GM18505 (cell line): ENCODE measurements at regions not wholly inside any gene's neighbourhood (a gene's known extent, or its start where the extent isn't known, plus 50 kb on each side); places are given as distances from the start of the nearest gene placed in this dataset.

ENCODE experiments used
- ATAC-seq: cut with Tn5 transposase; IDR thresholded peaks from one replicate; pipeline ENCODE4 v1.9.1; 2021; ENCODE audit not compliant: unreplicated experiment
- POLR2A ChIP-seq: IDR thresholded peaks from 4 replicates; pipeline ENCODE4 v1.6.1; 2011; ENCODE audit warnings: borderline replicate concordance; ENCODE audit not compliant: insufficient read depth, insufficient read length; ENCODE audit errors: extremely low read depth

DNA sequence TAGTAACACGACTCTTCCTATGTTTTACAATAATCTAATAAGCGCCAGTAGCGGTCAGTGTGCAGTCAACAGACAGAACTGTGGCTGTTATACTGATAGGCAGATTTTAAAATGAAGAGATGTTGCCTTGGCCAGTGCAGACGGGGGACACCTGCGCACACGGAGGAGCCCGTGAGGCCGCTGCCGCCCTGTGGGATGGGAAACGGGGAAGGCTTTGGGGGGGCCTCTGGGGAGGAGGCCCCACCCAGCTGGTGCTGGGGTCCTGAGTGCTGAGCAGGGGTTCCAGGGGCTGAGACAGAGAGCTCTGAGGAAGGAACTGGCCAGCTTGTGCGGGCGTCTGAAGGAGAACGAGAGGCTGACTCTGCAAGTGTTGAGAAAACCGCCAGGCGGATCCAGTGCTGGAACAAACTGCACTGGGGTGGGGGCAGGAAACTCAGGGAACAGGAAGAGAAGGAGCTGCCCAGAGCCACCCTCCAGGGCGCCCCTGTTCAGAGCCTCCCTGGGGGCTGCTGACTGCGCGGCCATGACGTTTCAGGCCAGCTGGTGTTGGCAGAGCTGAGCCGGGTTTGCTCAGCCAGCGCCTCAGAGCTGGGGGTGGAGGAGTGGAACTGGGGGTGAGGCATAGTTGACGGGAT is 426.4 kb downstream of the TCERG1L start:
- TF ChIP-seq POLR2A, result no peak
- no peak for ATAC-seq

DNA sequence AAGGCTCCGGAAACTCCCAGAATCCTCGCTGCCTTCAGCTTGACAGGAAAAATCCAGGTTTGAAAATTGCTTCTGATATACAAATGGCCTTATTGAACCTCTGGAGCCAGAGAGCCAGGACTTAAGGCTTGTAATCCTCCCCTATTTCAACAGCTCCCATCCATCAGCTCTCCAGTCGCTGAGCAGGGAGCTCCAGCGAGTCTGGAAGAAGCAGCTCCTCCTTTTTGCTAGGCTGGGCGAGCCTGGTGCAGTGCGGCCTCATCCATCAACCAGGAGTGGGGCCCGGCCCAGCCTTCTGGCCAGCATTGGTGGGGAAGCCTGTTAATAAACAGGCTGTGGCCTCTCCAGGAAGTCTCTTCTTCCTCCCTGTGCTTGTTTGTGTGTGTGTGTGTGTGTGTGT is 424.4 kb downstream of the TCERG1L start:
- ATAC-seq, result no peak
- TF ChIP-seq POLR2A, result no peak

DNA sequence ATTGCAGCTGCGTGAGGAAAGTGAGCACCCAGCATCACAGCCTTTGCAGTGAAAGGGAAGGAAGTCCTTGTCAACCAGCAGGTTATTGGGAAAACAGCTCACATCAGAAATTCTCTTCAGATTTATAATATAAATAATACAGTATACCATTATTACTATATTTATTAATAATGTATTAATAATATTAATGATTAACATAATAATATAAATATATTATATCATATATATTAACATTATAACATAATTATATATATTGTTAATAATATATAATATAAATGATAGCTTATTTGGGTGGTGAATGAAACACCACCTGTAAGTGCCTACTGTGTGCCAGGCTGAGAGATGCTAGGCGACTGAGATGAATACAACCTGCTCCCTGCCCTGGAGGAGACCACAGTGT is 423.0 kb downstream of the TCERG1L start:
- no peak for TF ChIP-seq POLR2A
- ATAC-seq, result no peak

DNA sequence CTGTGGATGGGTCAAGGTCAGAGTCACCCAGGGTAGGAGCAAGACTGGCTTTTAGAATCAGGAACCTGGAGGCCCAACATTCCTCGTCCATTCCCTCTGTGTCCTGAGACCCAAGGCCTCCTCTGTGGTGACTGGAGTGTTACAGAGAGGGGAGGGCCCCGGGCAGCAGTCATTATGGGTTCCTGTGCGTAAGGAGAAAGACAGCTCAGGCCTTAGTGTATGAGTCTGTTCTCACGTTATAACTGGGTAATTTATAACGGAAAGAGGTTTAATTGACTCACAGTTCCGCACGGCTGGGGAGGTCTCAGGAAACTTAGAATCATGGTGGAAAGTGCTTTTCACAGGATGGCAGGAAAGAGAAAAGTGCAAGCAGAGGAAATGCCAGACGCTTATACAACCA is 422.3 kb downstream of the TCERG1L start:
- ATAC-seq, result no peak
- TF ChIP-seq POLR2A, result no peak

DNA sequence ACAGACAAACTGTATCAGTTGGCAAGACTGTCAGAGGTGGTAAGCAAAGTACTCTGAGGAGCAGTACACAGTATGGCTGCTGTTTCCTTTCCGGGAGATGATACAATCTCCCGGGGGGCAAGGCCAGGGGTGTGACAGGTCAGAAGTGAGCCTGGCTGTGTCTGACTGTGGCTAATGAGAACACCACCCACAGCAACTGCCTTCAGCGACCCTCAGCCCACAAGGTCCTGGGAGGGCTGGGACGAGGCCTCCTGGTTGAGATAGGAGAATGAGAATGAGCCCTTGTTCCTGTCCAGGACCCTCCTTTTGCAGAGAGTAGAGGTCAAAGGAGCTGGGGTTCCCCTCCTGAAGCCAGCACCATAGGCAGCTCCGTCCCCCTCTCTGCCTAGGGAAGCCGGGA is 421.7 kb downstream of the TCERG1L start:
- TF ChIP-seq POLR2A, result no peak
- ATAC-seq, result no peak

DNA sequence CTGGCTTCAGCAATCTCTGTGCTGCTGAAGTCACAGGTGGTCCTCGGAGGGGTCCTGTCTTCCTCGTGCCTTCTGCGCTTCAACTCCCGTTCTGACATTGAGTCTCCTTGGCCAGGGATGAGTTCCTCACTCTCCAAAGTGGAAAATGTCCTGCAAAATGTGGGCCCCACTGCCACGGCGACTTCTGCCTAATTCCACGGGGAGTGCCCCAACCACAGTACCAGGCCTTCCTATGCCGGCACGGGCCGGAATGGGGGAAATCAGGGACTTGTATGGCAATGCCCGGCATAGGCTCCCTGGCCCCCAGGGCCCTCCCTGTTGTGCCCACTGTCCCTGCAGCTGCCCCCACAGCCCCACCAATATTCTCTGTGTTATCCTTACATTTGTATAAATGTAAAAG is 420.5 kb downstream of the TCERG1L start:
- no peak for TF ChIP-seq POLR2A
- no peak for ATAC-seq

DNA sequence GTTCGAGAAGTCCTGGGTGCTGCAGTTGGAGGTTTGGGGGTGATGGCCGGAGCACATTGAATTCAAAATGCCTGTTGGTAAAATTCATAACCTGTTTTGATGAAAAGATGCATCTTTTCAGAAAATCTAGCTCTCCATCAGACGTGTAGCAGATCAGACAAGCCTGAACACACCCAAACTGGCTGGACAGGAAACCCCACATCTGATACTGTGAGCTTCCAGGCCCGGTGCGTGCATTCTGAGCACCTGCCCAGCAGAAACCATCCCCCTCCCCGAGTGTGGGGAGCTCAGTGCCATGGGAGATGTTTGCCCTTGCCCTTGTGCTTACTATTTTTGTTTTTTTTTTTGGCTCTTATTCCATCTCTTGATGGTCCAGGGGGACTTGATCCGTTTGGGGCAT is 417.1 kb downstream of the TCERG1L start:
- no peak for ATAC-seq
- no peak for TF ChIP-seq POLR2A

DNA sequence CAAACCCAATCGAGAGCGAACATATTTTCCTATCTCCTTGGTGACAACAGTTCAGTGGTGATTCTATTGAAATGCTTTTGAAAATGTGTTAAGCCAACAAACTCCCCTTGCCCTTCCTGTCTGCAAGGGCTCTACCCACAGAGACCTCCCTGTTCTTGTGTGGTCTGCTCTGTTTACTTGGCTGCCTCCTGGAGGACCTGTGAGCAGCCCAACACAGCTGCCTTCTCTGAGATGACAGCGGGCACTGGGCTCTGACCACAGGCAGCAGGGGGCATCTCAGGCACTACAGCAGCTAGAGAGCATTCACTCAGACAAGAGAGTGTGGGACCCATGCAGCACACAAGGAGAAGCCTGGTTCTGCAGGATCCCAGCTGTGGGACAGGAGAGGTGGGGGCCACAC is 416.4 kb downstream of the TCERG1L start:
- no peak for TF ChIP-seq POLR2A
- ATAC-seq, result no peak

DNA sequence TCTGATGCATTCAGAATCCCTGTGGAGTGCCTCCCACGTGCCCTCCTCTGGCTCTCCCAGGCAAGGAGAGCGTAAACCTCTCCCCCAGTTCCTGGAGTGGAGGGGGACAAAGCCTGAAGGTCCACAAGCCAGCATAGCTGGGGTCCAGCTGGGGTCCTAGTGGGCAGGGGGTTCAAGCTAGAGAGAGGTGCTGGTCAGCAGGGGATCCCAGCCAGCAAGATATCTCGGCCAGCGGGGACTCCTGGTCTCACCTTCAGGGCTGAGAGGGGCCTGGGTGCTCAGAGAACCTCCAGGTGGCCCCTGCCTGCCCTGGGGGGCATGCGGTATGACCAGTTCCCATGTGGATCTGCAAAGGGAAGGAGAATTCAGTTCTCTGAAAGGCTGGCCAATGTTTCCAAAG is 413.7 kb downstream of the TCERG1L start:
- no peak for ATAC-seq
- TF ChIP-seq POLR2A, result no peak

DNA sequence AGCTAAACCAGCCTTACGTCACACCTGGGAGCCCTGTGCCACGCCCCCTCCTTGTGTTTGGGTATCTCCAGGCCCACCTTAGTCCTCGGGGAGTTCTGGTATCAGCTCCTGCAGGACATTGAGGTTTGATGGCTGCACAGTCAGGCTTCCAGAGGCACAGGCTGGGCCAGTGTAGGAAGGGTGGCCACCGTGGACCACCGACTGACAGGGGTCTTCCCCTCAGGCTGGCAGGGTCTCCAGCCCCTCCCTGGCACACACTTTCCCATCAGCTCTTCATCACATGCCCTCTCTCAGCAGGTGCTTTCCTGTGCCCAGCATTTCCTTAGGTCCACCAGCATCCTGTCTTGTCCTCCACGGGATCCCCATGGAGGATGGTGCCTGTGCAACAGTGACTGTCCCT is 413.1 kb downstream of the TCERG1L start:
- ATAC-seq, result no peak
- no peak for TF ChIP-seq POLR2A

DNA sequence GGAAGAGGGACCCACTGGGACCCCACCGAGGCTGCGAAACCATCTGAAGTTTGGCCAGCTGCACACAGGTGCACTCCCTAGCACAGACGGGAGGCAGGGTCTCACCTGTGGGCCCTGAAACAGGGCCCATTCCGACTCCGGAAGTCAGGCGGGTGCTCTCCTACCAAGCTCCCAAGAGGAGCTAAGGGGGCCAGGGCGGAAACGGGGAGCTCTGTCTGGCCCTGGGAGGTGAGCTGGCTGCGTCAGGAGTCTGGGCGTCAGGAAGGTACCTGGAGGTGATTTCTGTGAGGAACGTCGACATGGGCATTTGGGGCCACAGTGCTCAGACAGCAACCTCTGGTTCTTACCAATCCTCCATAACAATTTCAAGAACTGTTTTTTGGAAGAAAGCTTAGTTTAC is 411.7 kb downstream of the TCERG1L start:
- TF ChIP-seq POLR2A, result no peak
- ATAC-seq, result no peak

DNA sequence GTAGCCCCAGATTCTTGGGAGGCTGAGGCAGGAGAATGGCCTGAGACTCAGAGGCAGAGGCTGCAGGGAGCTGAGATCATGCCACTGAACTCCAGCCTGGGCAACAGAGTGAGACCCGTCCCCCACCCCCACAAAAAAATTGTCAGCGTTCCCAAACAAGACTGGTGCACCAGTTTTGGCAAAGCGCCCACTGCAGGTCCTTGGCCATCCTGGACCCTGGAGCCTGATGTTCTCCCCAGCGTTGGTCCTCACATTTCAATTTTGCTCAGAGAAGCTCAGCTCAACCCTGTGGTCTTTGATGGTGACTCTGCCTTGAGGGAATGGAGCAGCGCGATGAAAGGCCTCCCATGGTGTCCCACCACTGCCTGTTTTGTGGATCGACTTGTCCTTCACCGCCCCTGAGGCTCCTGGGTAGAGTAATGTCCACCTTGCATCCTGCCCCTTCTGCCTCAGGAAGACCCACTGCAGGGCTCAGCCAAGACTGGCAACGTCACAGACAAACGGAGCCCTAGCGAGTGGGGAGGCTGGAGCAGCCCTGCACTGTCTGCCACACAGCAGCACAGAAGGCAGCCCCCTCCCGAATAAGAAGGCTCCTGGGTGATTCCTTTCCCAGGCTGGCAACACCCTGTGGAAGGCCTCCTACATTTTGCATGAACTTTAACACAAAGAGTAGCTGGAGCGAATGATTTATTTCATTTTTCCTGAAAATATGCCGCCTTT is 410.9 kb downstream of the TCERG1L start:
- ATAC-seq, result no peak

DNA sequence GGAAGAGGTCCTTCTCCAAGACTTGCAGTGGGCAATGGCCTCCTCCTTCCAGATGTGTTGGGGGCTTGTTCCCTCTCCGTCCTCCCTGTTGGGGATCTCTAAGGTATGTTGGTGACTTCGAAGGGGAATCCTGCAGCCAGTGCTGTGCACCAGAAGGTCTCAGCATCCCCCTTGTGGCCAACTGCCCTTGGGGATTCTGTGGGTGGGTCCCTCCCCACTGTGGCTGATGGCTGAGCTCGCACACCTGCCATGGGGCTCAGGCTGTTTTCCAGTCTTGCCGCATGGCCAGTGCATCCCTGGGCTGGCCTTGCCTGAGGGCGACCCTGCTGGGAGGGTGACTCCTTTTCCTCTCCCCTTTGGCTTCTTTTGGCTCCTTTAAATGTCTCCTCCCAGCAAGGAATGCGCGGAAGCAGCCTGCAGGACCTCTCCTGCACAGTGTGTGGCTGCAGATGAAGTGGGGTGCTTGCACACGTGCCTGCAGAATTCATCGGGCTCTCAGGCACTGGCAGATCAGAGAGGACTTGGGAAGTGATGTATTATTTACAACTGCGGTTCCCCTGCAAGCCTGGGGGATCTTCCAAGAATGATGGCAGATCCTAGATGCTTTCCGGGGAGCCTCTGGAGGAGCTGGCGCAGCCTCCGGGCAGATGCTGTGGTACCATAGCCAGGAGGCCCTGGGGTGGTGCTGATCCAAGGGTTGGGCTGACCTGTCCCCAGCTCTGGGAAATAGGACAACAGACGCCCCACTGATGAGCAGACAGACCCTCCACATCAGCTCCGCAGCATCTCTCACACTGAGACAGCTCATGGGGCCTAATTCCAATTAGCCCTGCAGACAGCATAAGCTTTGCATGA is 410.0 kb downstream of the TCERG1L start:
- no peak for TF ChIP-seq POLR2A
- ATAC-seq, result no peak

More for the DNA sequence above, 410.9 kb downstream of the TCERG1L start:
- TF ChIP-seq POLR2A, result no peak

DNA sequence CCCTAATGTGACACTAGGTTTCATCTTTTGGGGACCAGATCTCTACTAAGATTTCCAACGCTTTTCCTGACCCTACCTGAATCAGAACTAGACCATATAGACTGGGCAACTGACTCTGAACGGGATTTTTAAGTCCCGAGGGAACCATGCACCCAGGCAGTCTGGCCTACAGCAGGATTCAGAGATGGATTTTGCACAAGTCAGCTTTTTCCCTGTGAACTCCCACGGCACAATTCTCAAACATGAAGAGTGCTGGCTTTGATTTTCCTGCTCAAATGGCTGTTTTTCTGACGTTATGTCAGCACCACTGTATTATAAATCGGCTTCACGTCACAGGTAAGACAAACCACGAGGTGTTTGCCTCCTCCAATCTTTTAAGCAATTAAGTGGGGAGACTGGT is 409.1 kb downstream of the TCERG1L start:
- TF ChIP-seq POLR2A, result no peak

DNA sequence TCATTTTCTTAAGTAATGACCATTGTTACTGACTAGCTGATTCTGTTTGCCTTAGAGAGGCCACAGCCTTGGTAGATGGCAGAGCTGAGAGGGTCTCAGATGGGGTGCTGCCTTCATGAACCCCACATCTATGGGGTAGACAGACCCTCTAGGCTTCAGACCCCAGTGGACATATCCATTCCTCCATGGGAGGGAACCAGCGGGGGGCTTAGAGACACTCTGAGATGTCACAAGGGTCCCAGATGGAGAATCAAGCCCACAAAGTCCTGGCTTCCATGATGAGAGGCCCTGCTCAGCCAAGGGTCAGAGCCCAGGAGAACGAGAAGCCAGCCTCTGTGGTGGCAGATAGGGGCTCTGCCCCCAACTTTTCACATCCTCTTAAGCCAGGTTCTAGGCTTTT is 408.6 kb downstream of the TCERG1L start:
- TF ChIP-seq POLR2A, result no peak
- no peak for ATAC-seq

More for the DNA sequence above, 409.1 kb downstream of the TCERG1L start:
- no peak for ATAC-seq

DNA sequence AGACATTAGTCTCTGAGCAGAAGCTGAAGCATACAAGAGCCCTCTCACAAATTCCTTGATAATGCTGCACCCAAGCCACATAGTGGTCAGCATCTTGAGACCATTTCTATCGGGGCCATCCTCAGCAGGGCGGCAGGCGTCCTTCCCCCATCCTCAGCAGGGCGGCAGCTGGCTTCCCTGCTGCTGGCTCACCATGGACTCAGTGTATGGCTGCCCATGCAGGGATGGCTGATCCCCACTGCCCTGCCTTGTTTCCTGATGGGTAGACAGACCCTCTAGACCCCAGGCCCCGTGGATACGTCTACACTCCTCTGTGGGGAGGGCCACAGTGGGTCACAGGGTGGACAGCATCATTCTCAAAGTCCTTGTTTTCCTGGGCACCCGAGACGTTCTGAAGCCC is 406.8 kb downstream of the TCERG1L start:
- no peak for TF ChIP-seq POLR2A
- ATAC-seq, result no peak
